ENCODE measurements at regions not wholly inside any gene's neighbourhood (a gene's known extent, or its start where the extent isn't known, plus 50 kb on each side); places are given as distances from the start of the nearest gene placed in this dataset.
"Not testable (repeated sequence)": the region's sequence is repeated elsewhere in the genome, so short reads cannot be mapped to it uniquely, and the experiment has no call there.

DNA sequence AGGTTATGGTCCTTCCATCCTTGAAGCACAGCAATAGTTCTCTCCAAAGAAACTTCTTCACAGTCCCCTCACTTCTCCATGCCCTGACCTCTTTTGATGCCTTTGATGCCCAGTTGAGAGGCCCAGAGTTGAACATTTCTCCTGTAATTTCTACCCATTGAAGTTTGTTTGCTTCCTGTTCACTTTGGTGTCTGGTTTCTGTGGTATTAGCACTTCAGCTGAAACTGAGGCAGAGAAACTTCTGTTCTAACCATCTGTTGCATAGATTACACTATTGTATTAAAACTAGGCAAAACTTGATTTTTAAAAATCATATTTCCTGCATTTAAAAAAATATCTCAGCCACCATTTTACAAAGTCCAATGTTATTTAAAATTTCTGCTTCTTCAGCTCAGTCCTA, 89.8 kb upstream of the ADGRG2 start:
- peaks cover 28 to 86% (median 67%) of the 10 kb centered on the region in 11 experiments for H3K27me3 ChIP-seq
- no peak overlapping the region for H3K4me3 ChIP-seq
- H3K9me3 ChIP-seq (replicated peaks in 1 of 11): no peaks in the 10 kb centered on the region
- no peak overlapping the region for H3K27ac ChIP-seq
- no peaks in the 10 kb centered on the region for H3K36me3 ChIP-seq
- TF ChIP-seq Cebpa-rat (IDR thresholded peaks at IDR 0.05): no peak
- H3K4me2 ChIP-seq: no peak overlapping the region
- no peaks in the 10 kb centered on the region for H3K4me1 ChIP-seq
- H3K9ac ChIP-seq: no peak overlapping the region
- no peaks in the 10 kb centered on the region; a peak in 1 of 22 replicates for H4K20me1 ChIP-seq

DNA sequence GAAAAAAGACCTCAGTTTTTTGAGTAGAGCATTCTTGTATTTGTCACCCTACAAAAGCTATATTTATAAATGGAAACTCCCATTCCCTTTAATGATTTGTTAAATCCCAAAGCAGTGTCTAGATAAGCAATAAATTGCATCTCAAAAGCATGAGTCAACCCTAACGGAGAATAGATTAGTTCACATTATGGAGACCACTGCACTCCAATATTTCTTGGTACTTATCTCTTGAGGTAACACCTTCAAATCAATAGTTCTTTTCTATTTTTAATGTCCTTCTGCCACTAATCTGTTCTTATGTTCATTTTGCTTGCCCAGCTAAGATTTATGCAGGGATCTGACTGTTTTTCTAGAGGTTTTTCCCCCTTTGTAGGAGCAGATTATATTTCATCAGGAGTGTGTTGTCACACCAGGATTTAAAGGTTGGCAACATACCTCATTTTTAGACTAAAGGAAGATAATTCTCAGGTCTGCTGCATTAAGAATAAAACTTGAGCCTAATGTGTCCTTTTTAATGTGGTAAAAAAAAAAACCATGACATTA, 91.4 kb upstream of the ADGRG2 start:
- Histone ChIP-seq H3K4me1 (no peaks in the 10 kb centered on the region), H4K20me1 (no peaks in the 10 kb centered on the region; a peak in 1 of 22 replicates), H3K27ac (no peak overlapping the region), H3K9me3 (replicated peaks in 1 of 11) (no peaks in the 10 kb centered on the region), H3K4me3 (no peak overlapping the region), H3K4me2 (no peak overlapping the region), H3K27me3 (peaks cover 35 to 95% (median 77%) of the 10 kb centered on the region in 11 experiments), H3K9ac (no peak overlapping the region), H3K36me3 (no peaks in the 10 kb centered on the region)
- TF ChIP-seq Cebpa-rat (IDR thresholded peaks at IDR 0.05): no peak

DNA sequence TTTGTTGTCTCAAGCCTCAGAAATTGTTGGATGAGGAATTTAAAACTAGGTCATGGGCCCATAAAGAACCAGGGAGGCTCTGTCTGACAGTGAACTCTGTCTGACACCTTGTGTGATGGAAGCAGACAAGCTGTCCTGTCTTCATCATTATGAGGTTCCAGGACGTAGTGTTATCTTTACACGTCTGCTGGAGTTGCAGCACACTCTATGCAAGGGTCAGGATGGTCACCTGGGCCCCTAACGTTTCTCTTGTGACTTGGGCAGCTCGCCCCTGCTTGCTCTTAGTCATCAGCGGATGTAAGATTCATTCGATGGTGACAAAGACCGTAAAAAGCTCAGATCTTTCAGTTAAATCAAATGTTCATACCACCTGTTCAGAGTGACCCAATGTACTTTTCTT, 92.0 kb upstream of the ADGRG2 start:
- Histone ChIP-seq H3K27ac (no peak overlapping the region), H3K4me3 (no peak overlapping the region), H3K4me2 (no peak overlapping the region), H3K9ac (no peak overlapping the region), H3K4me1 (no peaks in the 10 kb centered on the region), H4K20me1 (no peaks in the 10 kb centered on the region; a peak in 1 of 22 replicates), H3K9me3 (replicated peaks in 1 of 11) (no peaks in the 10 kb centered on the region), H3K36me3 (no peaks in the 10 kb centered on the region), H3K27me3 (peaks cover 35 to 90% (median 75%) of the 10 kb centered on the region in 11 experiments)
- no peak for TF ChIP-seq Cebpa-rat (IDR thresholded peaks at IDR 0.05)

DNA sequence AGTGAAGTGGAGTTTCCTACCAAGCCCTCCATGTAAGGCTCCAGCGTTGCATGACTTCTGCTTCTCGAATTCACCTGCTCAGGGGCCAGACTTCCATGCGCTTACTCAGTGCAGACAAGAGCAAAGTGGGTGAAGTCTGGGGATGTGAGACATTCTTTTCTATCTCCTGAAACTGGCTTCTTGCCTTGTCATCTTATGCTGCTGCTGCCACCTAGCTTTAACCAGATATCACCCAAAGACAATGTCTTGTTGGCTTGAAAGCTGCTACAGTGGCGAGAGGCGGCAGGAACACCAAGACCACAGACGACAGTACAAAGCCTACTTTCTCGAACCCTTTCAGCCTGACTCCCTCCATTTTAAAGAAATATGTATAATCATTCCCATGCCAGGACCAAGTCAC, 103.6 kb upstream of the ADGRG2 start:
- no peaks in the 10 kb centered on the region for H3K36me3 ChIP-seq
- H3K9me3 ChIP-seq (replicated peaks in 1 of 11): peaks cover 0 to 3% (median 0%) of the 10 kb centered on the region in 11 experiments; a peak in 2 of 22 replicates
- no peaks in the 10 kb centered on the region for H3K4me1 ChIP-seq
- peaks cover 11 to 36% (median 28%) of the 10 kb centered on the region in 11 experiments; a peak in 19 of 22 replicates for H3K27me3 ChIP-seq
- H3K4me2 ChIP-seq: no peak overlapping the region
- H3K9ac ChIP-seq: no peak overlapping the region
- 0 out of 22 replicates have a peak, but pooled peaks cover 0 to 3% (median 0%) of the 10 kb centered on the region in 11 experiments for H4K20me1 ChIP-seq
- H3K27ac ChIP-seq: no peak overlapping the region
- TF ChIP-seq Cebpa-rat (IDR thresholded peaks at IDR 0.05): no peak
- H3K4me3 ChIP-seq: no peak overlapping the region

DNA sequence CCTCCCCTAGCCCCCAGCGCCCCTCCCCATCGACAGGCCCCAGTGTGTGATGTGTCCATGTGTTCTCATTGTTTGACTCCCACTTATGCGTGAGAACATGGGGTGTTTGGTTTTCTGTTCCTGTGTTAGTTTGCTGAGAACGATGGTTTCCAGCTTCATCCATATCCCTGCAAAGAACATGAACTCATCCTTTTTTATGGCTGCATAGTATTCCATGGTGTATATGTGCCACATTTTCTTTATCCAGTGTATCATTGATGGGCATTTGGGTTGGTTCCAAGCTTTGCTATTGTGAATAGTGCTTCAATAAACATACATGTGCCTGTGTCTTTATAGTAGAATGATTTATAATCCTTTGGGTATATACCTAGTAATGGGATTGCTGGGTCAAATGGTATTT, 107.6 kb upstream of the ADGRG2 start:
- H3K27me3 ChIP-seq: peaks cover 0 to 17% (median 4%) of the 10 kb centered on the region in 11 experiments; a peak in 7 of 22 replicates
- not testable (repeated sequence) for H3K27ac ChIP-seq; H3K4me2 ChIP-seq; H3K4me1 ChIP-seq; H3K4me3 ChIP-seq; H3K9ac ChIP-seq; H3K9me3 ChIP-seq (replicated peaks in 1 of 11); H4K20me1 ChIP-seq; H3K36me3 ChIP-seq

DNA sequence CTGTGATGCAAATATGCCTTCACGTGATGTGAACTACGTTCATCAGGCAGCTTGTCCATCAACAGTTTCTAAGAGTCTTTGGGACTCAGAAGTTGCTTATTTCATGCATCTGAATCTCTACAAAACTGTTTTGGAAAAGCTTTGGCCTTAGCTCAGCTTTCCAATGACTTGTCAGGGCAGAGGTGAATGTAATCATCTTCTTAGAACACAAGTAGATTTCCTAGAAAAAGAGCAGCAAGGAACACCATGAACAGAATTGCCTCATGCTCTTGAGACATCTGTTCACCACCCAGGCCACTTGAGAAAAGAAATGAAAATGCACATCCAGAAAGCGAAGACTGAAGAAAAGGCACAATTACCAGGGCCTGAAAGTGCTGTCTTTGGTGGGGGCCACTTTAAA, 105.8 kb upstream of the PDHA1 start:
- Histone ChIP-seq H3K4me2 (no peak overlapping the region), H3K4me1 (no peaks in the 10 kb centered on the region)

DNA sequence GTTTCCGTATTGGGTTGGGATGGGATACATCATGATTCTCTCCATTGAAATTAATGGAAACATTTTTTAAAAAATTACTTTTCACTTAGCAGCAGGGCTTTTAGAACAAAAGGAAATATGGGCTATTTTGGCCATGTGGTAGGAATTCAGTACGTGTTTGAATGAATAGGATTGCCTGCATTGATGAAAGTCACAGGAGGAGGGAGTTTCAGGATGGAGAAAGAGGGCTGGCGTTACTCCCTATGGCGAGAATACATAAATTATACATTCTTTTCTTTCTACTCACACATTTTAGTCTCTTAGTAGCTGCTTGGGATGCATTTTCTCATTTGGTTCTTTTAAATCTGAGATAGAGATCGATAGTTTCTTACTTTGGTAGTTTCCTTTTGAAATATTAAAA, 100.3 kb upstream of the PDHA1 start:
- H3K4me1 ChIP-seq: no peaks in the 10 kb centered on the region
- H4K20me1 ChIP-seq: no peaks in the 10 kb centered on the region
- H3K36me3 ChIP-seq: no peaks in the 10 kb centered on the region
- H3K27me3 ChIP-seq: peaks cover 0 to 15% (median 0%) of the 10 kb centered on the region in 11 experiments; a peak in 6 of 22 replicates
- H3K4me2 ChIP-seq: no peak overlapping the region
- TF ChIP-seq Cebpa-rat (IDR thresholded peaks at IDR 0.05): no peak
- H3K9ac ChIP-seq: no peak overlapping the region
- H3K4me3 ChIP-seq: no peak overlapping the region
- H3K27ac ChIP-seq: no peak overlapping the region
- peaks cover 36 to 61% (median 49%) of the 10 kb centered on the region in 11 experiments for H3K9me3 ChIP-seq (replicated peaks in 1 of 11)

More for the DNA sequence above, 105.8 kb upstream of the PDHA1 start:
- H4K20me1 ChIP-seq: no peaks in the 10 kb centered on the region
- TF ChIP-seq Cebpa-rat (IDR thresholded peaks at IDR 0.05): no peak
- no peak overlapping the region for H3K4me3 ChIP-seq
- no peak overlapping the region for H3K27ac ChIP-seq
- H3K27me3 ChIP-seq: peaks cover 0 to 15% (median 0%) of the 10 kb centered on the region in 11 experiments; a peak in 4 of 22 replicates
- no peaks in the 10 kb centered on the region for H3K36me3 ChIP-seq
- H3K9me3 ChIP-seq (replicated peaks in 1 of 11): peaks cover 6 to 15% (median 10%) of the 10 kb centered on the region in 11 experiments; a peak in 15 of 22 replicates
- no peak overlapping the region for H3K9ac ChIP-seq

DNA sequence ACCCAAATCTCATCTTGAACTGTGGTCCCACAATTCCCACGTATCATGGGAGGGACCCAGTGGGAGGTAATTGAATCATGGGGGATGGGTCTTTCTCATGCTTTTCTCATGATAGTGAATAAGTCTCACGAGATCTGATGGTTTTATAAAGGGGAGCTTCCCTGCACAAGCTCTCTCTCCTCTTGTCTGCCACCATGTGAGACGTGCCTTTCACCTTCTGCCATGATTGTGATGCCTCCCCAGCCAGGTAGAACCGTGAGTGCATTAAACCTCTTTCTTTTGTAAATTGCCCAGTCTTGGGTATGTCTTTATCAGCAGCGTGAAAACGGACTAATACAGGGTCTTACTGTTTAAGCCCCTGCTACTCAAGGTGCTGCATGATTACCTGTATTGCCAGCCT, 98.8 kb upstream of the PDHA1 start:
- H3K27me3 ChIP-seq: peaks cover 0 to 19% (median 4%) of the 10 kb centered on the region in 11 experiments; a peak in 11 of 22 replicates
- H3K4me2 ChIP-seq, H4K20me1 ChIP-seq, H3K27ac ChIP-seq, H3K36me3 ChIP-seq, H3K4me1 ChIP-seq, H3K4me3 ChIP-seq, H3K9ac ChIP-seq: not testable (repeated sequence)
- peaks cover 45 to 67% (median 56%) of the 10 kb centered on the region in 11 experiments for H3K9me3 ChIP-seq (replicated peaks in 1 of 11)

DNA sequence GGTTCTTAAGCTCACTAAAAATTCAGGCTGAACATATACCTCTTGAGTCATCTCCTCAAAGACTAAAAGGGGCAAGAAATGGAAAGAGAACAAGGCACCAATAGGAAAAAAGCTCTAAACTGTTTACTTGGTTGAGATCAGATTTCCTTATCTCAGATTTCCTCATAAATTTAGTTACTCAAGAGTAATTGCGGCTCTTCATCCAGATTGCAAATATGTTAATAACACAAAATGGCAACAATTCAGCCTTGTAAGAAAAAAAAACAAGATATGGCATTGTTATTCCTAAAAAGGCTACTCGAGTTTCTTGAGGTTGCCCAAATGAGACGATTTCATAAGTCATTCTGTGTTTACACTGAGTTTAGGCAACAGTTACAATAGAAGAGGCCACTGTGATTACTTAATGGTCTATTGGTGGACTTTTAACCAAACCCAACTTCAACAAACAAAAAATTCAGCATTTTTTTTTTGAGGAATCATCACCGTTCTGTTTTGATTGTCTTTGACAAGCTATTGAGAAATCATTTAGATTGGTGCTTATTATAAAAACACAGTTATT, 97.9 kb upstream of the PDHA1 start:
- H3K4me1 ChIP-seq: no peaks in the 10 kb centered on the region
- no peak overlapping the region for H3K9ac ChIP-seq
- no peak overlapping the region for H3K27ac ChIP-seq
- H3K36me3 ChIP-seq: no peaks in the 10 kb centered on the region
- no peak for TF ChIP-seq Cebpa-rat (IDR thresholded peaks at IDR 0.05)
- H3K4me3 ChIP-seq: no peak overlapping the region
- peaks cover 42 to 60% (median 52%) of the 10 kb centered on the region in 11 experiments for H3K9me3 ChIP-seq (replicated peaks in 1 of 11)
- H4K20me1 ChIP-seq: no peaks in the 10 kb centered on the region
- H3K27me3 ChIP-seq: peaks cover 0 to 25% (median 9%) of the 10 kb centered on the region in 11 experiments; a peak in 13 of 22 replicates
- no peak overlapping the region for H3K4me2 ChIP-seq

DNA sequence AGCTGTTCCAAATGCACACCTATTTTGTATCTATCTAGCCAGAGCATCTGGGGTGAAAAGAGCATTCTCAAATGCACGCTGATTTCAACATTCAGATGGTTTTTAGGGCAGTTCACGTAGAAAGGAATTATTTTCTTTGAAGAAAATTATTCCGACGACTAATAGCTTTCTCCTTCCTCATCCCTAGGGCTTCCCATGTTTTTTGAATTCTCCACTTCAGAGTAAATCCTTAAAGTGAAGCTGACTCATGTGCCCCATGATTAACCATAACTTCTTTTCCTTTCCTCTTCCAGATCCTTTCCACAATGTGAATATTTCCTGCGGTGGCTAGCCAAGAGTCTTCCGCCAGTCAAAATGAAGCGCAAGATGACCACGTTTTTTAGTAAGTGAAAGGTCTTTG, 86.7 kb upstream of the PDHA1 start:
- Histone ChIP-seq H3K4me1 (no peaks in the 10 kb centered on the region), H3K9me3 (replicated peaks in 1 of 11) (no peaks in the 10 kb centered on the region; a peak in 2 of 22 replicates), H4K20me1 (no peaks in the 10 kb centered on the region; a peak in 1 of 22 replicates), H3K4me2 (no peak overlapping the region), H3K9ac (no peak overlapping the region), H3K27me3 (peaks cover 0 to 13% (median 0%) of the 10 kb centered on the region in 11 experiments; a peak in 1 of 22 replicates), H3K27ac (no peak overlapping the region), H3K36me3 (no peaks in the 10 kb centered on the region), H3K4me3 (no peak overlapping the region)
- no peak for TF ChIP-seq Cebpa-rat (IDR thresholded peaks at IDR 0.05)

DNA sequence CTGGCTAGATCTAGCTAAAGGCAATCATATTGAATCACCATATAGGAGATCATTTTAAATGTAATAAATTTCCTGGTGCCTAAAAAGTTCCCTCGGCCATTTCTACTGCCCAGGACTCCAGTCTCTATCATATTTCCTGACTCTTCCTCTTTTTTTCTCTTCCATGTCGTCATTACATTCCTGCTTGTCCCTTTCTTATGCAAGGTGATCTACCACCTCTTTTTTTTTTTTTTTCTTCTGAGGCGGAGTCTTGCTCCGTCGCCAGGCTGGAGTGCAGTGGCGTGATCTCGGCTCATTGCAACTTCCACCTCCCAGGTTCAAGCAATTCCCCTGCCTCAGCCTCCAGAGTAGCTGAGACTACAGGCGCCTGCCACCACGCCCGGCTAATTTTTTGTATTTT, 82.7 kb upstream of the PDHA1 start:
- not testable (repeated sequence) for H3K4me2 ChIP-seq; H3K9me3 ChIP-seq (replicated peaks in 1 of 11); H4K20me1 ChIP-seq; H3K27me3 ChIP-seq; H3K4me1 ChIP-seq; H3K36me3 ChIP-seq; H3K4me3 ChIP-seq; H3K9ac ChIP-seq; H3K27ac ChIP-seq

Data from BLaER1 treated with 17β-estradiol and CSF1 and Interleukin-3, amounts not matched to agents 10 nM and 100 nM (cell line).